ENCODE measurements at regions not wholly inside any gene's neighbourhood (a gene's known extent, or its start where the extent isn't known, plus 50 kb on each side); places are given as distances from the start of the nearest gene placed in this dataset.

- TF ChIP-seq CTCF (IDR thresholded peaks at IDR 0.05) = no peak
- no peak for TF ChIP-seq POLR2A (IDR thresholded peaks at IDR 0.05)
Observed at GRCh38 chr2:186189816-186190215, 296.2 kb upstream of the ZC3H15 start.
